ENCODE measurements at regions not wholly inside any gene's neighbourhood (a gene's known extent, or its start where the extent isn't known, plus 50 kb on each side); places are given as distances from the start of the nearest gene placed in this dataset.

GRCh38 chr13:73317140-73317539 is 258.3 kb downstream of the KLF5 start:
- no peaks in the 10 kb centered on the region for H3K27me3 ChIP-seq

GRCh38 chr13:73310366-73310765 is 251.6 kb downstream of the KLF5 start:
- H3K4me3 ChIP-seq: no peak overlapping the region
- H3K36me3 ChIP-seq (replicated peaks in 1 of 2; ENCODE audit: insufficient read depth in 1 of 2, low read depth in 2 of 2): no peaks in the 10 kb centered on the region
- intact Hi-C loops (cut with DNase I): no loop called here
- no peaks in the 10 kb centered on the region for H3K9me3 ChIP-seq
- ATAC-seq (no peak), DNase-seq (no peak)
- no peaks in the 10 kb centered on the region for H3K4me1 ChIP-seq
- WGBS, 2 donors: 65 to 67% methylated on average over 2 of the region's 2 CpGs
- no peaks in the 10 kb centered on the region for H3K27me3 ChIP-seq
- TF ChIP-seq CTCF (IDR thresholded peaks at IDR 0.05) (no peak), POLR2A (IDR thresholded peaks at IDR 0.05) (no peak)
- no peak overlapping the region for H3K27ac ChIP-seq

More at GRCh38 chr13:73317140-73317539, 258.3 kb downstream of the KLF5 start:
- TF ChIP-seq POLR2A (IDR thresholded peaks at IDR 0.05) (no peak), CTCF (IDR thresholded peaks at IDR 0.05) (no peak)
- intact Hi-C loops (cut with DNase I): no loop called here
- Histone ChIP-seq H3K27ac (no peak overlapping the region), H3K4me1 (no peaks in the 10 kb centered on the region), H3K9me3 (no peaks in the 10 kb centered on the region), H3K36me3 (replicated peaks in 1 of 2; ENCODE audit: insufficient read depth in 1 of 2, low read depth in 2 of 2) (no peaks in the 10 kb centered on the region), H3K4me3 (no peak overlapping the region)
- WGBS, 2 donors: 91 to 92% methylated on average over 2 of the region's 2 CpGs
- ATAC-seq: no peak
- no peak for DNase-seq

- no peaks in the 10 kb centered on the region for H3K36me3 ChIP-seq (replicated peaks in 1 of 2; ENCODE audit: insufficient read depth in 1 of 2, low read depth in 2 of 2)
- H3K9me3 ChIP-seq: no peaks in the 10 kb centered on the region
- ATAC-seq (no peak), DNase-seq (no peak)
- intact Hi-C loops (cut with DNase I): no loop called here
- H3K27me3 ChIP-seq: no peaks in the 10 kb centered on the region
- no peaks in the 10 kb centered on the region for H3K4me1 ChIP-seq
- WGBS, 2 donors: 57 to 74% methylated on average over 1 of the region's 1 CpG
- no peak overlapping the region for H3K4me3 ChIP-seq
- H3K27ac ChIP-seq: no peak overlapping the region
- TF ChIP-seq POLR2A (IDR thresholded peaks at IDR 0.05) (no peak), CTCF (IDR thresholded peaks at IDR 0.05) (no peak)
Observed at GRCh38 chr13:73307481-73307880, 248.7 kb downstream of the KLF5 start.

GRCh38 chr13:73306688-73307087 is 247.9 kb downstream of the KLF5 start:
- H3K27ac ChIP-seq: no peak overlapping the region
- H3K4me3 ChIP-seq: no peak overlapping the region
- TF ChIP-seq POLR2A (IDR thresholded peaks at IDR 0.05): no peak
- TF ChIP-seq CTCF (IDR thresholded peaks at IDR 0.05): no peak
- H3K9me3 ChIP-seq: no peaks in the 10 kb centered on the region
- no peaks in the 10 kb centered on the region for H3K27me3 ChIP-seq
- 94 to 100% methylated on average over 1 of the region's 1 CpG for WGBS, 2 donors
- DNase-seq (no peak), ATAC-seq (no peak)
- intact Hi-C loops (cut with DNase I): no loop called here
- H3K36me3 ChIP-seq (replicated peaks in 1 of 2; ENCODE audit: insufficient read depth in 1 of 2, low read depth in 2 of 2): no peaks in the 10 kb centered on the region
- H3K4me1 ChIP-seq: no peaks in the 10 kb centered on the region

- no peaks in the 10 kb centered on the region for H3K27me3 ChIP-seq
- no peaks in the 10 kb centered on the region for H3K4me1 ChIP-seq
- H3K36me3 ChIP-seq (replicated peaks in 1 of 2; ENCODE audit: insufficient read depth in 1 of 2, low read depth in 2 of 2): no peaks in the 10 kb centered on the region
- H3K9me3 ChIP-seq: no peaks in the 10 kb centered on the region
- TF ChIP-seq POLR2A (IDR thresholded peaks at IDR 0.05): no peak
- TF ChIP-seq CTCF (IDR thresholded peaks at IDR 0.05): no peak
- no peak overlapping the region for H3K4me3 ChIP-seq
- WGBS, 2 donors: 59 to 63% methylated on average over 2 of the region's 2 CpGs
- DNase-seq (no peak), ATAC-seq (no peak)
- intact Hi-C loops (cut with DNase I): no loop called here
- H3K27ac ChIP-seq: no peak overlapping the region
Observed at GRCh38 chr13:73304442-73304841, 245.6 kb downstream of the KLF5 start.

All from body of pancreas (tissue), 4 donors.